ENCODE measurements at regions not wholly inside any gene's neighbourhood (a gene's known extent, or its start where the extent isn't known, plus 50 kb on each side); places are given as distances from the start of the nearest gene placed in this dataset.

- TF ChIP-seq ATOH8 (CRISPR knock-in tag; IDR thresholded peaks at IDR 0.05; ENCODE audit: low read depth), result no peak
- TF ChIP-seq HOXB13 (CRISPR knock-in tag; IDR thresholded peaks at IDR 0.05; ENCODE audit: low read depth), result no peak
- TF ChIP-seq, protein P1, sequence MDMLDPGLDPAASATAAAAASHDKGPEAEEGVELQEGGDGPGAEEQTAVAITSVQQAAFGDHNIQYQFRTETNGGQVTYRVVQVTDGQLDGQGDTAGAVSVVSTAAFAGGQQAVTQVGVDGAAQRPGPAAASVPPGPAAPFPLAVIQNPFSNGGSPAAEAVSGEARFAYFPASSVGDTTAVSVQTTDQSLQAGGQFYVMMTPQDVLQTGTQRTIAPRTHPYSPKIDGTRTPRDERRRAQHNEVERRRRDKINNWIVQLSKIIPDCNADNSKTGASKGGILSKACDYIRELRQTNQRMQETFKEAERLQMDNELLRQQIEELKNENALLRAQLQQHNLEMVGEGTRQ (IDR thresholded peaks at IDR 0.05), result no peak
These were observed 1428.6 kb downstream of the LRRC4C start (continued) for GRCh38 chr11:40030867-40031266.

GRCh38 chr11:40029391-40029790 is 1430.1 kb downstream of the LRRC4C start:
- DNase-seq (ENCODE audit: low read depth in 1 of 2, low spot score in 1 of 2) (no peak), FAIRE-seq (no peak), ATAC-seq (no peak)
- H3K4me2 ChIP-seq, result no peak overlapping the region
- CTCF ChIA-PET, result interaction anchor here (0.7 kb wide), 1 partner anchor 973 kb away, joined by 4 read pairs; no protein-coding TSS in a partner anchor
- WGBS (ENCODE audit: missing lambda C conversion rate), result 11% methylated on average over 13 of the region's 13 CpGs
- TF ChIP-seq FOSL2 (IDR thresholded peaks at IDR 0.05) (no peak), FOSL2 (CRISPR knock-in tag; IDR thresholded peaks at IDR 0.05) (no peak), HOXB13 (CRISPR knock-in tag; IDR thresholded peaks at IDR 0.05; ENCODE audit: low read depth) (no peak), TFCP2L1 (CRISPR knock-in tag; IDR thresholded peaks at IDR 0.05) (no peak), HEYL (CRISPR knock-in tag; IDR thresholded peaks at IDR 0.05) (no peak)
- TF ChIP-seq, protein P2, sequence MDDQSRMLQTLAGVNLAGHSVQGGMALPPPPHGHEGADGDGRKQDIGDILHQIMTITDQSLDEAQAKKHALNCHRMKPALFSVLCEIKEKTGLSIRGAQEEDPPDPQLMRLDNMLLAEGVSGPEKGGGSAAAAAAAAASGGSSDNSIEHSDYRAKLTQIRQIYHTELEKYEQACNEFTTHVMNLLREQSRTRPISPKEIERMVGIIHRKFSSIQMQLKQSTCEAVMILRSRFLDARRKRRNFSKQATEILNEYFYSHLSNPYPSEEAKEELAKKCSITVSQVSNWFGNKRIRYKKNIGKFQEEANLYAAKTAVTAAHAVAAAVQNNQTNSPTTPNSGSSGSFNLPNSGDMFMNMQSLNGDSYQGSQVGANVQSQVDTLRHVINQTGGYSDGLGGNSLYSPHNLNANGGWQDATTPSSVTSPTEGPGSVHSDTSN (IDR thresholded peaks at IDR 0.05), result no peak
- H3K4me1 ChIP-seq, result no peaks in the 10 kb centered on the region
- no peak overlapping the region for H3K4me3 ChIP-seq
- H3K27ac ChIP-seq, result no peak overlapping the region
- H3K9me3 ChIP-seq, result no peaks in the 10 kb centered on the region
- POLR2A ChIA-PET, result no interaction called here

- TF ChIP-seq MAFK (IDR thresholded peaks at IDR 0.05; ENCODE audit: partially characterized antibody) (no peak), KDM1A (IDR thresholded peaks at IDR 0.05; ENCODE audit: low read depth) (no peak), EP300 (IDR thresholded peaks at IDR 0.05) (no peak), ZNF302 (CRISPR knock-in tag; IDR thresholded peaks at IDR 0.05) (no peak), EHMT2 (IDR thresholded peaks at IDR 0.05; ENCODE audit: low read depth) (no peak), NPAS2 (CRISPR knock-in tag; IDR thresholded peaks at IDR 0.05; ENCODE audit: borderline replicate concordance) (no peak), BHLHE40 (IDR thresholded peaks at IDR 0.05; ENCODE audit: low read depth, low read length) (no peak), ZC3H11A (IDR thresholded peaks at IDR 0.05) (no peak), CTCF (IDR thresholded peaks at IDR 0.05) (no peak), FOSL2 (IDR thresholded peaks at IDR 0.05) (no peak), FOSL2 (CRISPR knock-in tag; IDR thresholded peaks at IDR 0.05) (no peak), CBX2 (IDR thresholded peaks at IDR 0.05; ENCODE audit: borderline replicate concordance, low read depth) (no peak), JUN (IDR thresholded peaks at IDR 0.05) (no peak), MAZ (IDR thresholded peaks at IDR 0.05; ENCODE audit: borderline replicate concordance, low read depth, low read length) (no peak)
- TF ChIP-seq, protein P3, sequence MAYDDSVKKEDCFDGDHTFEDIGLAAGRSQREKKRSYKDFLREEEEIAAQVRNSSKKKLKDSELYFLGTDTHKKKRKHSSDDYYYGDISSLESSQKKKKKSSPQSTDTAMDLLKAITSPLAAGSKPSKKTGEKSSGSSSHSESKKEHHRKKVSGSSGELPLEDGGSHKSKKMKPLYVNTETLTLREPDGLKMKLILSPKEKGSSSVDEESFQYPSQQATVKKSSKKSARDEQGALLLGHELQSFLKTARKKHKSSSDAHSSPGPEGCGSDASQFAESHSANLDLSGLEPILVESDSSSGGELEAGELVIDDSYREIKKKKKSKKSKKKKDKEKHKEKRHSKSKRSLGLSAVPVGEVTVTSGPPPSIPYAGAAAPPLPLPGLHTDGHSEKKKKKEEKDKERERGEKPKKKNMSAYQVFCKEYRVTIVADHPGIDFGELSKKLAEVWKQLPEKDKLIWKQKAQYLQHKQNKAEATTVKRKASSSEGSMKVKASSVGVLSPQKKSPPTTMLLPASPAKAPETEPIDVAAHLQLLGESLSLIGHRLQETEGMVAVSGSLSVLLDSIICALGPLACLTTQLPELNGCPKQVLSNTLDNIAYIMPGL (CRISPR knock-in tag; IDR thresholded peaks at IDR 0.05; ENCODE audit: borderline replicate concordance), result no peak
- 30% methylated on average over 5 of the region's 5 CpGs for WGBS (ENCODE audit: missing lambda C conversion rate)
- ATAC-seq, result no peak
- FAIRE-seq, result no peak
- Histone ChIP-seq H3K4me2 (no peak overlapping the region), H3K27ac (no peak overlapping the region), H3K4me3 (no peak overlapping the region), H3K9me3 (peaks cover 2% of the 10 kb centered on the region; the same call in 1 of the 3 replicates), H3K4me1 (no peaks in the 10 kb centered on the region)
- ChIA-PET CTCF (no interaction called here), POLR2A (no interaction called here)
- DNase-seq (ENCODE audit: low read depth in 1 of 2, low spot score in 1 of 2), result no peak
These were observed 1431.7 kb downstream of the LRRC4C start for GRCh38 chr11:40027720-40028119.

All from A549 (cell line).